NCI-H128 (cell line): ENCODE measurements at regions not wholly inside any gene's neighbourhood (a gene's known extent, or its start where the extent isn't known, plus 50 kb on each side); places are given as distances from the start of the nearest gene placed in this dataset.

ENCODE experiments used
- DNase-seq: peaks from one replicate; lab custom pipeline; 2025; ENCODE audit not compliant: unreplicated experiment; lab: John Stamatoyannopoulos, UW

DNA sequence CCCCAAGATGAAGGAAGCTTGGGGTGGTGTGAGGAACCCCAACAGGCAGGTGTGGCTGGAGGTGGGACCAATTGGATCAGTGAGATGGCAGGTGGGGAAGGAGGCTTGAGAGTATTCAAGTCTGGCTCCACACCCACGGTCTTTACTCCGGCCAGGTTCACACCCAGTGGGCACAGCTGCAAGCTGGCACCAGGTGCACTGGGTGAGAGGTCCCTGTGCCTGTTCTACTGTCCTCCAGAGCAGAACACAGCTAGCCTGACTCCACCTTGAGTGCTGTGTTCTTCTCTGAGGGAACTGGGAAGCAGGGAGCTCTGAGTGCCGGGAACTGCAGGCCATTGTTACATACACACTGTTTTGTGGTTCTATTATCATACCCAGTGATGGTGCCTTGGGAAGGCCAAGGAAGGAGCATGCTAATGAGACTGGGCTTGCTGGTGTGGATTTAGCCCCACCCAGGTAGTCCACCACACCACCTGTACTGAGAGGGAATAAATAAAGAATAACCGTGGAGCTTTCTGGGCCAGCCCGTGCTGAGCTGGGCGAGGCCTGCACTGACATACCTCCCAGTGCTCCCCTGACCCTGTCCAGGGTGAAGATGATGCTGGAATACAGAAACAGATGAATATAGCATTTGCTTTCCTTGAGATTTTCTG, 93.4 kb downstream of the ABHD5 start:
- no peak for DNase-seq

DNA sequence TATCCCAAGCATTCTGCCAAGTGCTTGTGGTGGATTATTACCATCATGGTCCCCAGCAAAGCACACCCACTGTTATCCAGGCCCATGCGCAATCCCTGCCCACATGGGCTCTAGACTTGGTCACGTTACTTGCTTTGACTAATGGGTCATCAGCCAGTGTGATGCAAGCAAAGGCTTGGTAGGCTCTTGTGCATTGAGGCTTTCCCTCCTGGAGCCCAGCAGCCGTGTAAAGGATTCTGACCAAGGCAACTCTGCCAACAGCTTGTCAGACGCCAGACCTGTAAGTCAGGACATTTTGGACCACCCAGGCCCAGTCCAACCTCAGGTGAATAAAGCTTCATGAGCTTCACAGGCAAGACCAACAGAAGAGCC, 93.9 kb downstream of the ABHD5 start:
- no peak for DNase-seq

DNA sequence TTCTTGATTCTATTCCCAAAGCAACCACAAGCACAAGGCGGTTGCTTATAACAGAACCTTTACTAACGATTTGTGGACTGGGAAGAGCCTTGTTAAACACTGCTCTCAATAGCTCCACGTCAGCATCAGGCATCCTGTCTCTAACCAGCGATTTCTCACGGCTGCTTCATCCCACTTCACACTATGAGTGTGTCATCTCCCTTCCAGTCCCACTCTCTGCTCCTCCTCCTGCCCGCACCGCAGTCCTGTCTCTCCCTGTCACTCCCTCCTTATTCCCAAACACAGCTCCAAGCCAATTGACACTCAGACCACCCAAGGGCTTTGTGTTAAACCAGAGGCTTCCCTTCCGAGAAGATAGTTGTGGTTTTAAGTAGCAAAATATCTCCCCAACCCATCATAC, 94.8 kb downstream of the ABHD5 start:
- no peak for DNase-seq

DNA sequence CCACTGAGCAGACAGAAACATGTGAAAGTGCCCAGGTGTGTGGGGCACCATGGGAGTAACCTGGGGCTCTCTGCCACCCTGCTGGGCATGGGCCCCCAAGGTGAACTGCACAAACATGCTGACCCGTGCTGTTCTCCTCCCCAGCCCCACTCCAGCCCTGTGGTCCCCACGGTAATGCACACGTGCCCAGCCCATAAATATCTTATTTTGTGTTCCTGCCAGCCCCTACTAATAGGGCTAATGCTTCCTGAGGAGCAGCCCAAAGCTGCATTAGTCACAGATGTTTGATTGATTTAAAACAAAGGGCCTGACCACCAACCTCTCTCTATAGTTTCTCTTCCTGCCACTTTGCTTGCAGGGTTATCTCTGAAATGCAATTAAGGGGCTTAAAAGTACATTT, 95.4 kb downstream of the ABHD5 start:
- DNase-seq = no peak

DNA sequence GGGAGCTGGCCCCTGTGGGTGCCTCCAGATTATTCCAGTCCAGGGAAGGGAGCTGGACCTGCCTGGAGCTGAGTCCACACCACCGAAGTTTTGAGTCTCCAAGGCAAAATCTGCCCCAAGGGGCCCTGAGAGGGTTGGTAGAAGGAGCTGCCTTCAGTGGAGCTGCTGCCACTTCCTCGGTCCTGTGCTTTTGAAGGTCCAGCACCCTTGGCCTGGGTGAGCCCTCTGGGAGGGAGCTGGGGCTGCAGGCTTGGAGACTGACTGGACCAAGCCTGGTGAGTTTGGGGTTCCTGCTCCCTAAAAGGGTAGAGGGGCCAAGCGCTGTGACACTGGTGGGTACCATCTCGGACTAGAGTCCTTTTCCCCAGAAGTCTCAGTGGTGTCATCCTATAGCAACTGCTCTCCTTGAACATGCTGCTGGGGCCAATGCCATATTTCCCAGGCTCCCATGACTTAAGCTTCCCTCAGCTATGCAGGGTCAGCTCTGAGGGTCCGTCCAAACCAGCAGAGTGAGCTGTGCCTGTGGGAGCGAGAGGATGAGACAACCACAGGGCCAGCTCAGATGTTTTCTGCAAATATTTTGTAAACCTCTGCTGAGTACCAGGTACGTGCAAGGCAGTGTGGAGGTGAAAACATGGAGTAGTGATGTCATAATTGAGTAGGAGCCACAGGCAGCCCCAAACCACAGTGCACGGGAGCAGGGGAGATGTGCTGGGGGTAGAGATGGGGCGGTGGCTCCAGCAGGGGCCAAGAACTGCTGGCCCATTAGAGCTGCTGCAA, 96.0 kb downstream of the ABHD5 start:
- DNase-seq = no peak

DNA sequence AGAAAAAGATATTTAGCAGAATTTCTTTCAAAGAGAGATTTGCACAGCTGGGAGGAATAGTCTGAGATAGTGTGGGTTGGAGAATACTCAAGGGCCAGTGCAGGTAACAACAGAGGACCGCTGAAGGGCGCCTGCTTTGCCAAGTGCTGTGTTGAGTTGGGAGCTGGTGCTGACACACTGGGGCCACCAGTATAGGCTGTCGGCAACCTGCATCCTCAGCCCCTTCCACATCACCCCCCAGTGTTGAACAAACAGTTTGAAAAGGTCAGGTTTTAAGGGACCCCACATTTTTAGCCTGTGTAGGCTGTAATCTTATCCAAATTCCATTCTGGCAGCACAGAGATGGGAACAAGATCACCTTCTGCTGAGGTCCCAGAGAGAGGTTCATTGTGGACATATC, 96.6 kb downstream of the ABHD5 start:
- no peak for DNase-seq

DNA sequence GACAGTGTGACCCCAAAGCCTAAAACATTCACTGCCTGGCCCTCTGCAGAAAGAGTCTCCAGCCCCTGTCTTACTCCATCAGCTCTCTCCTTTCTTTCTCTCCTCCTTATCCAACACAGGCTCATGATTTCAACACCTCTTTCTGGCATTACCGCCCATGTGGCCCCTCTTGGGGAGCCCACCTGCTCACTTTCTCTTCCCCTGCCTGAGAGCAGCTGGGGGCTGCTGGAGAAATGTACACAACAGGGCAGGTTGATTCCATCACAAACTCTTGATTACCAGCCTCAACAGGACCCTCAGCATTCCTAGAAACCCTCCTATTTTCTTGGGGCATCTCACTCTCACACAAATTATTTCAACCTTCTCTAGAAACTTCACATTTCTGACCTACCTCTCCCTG, 98.3 kb downstream of the ABHD5 start:
- no peak for DNase-seq

DNA sequence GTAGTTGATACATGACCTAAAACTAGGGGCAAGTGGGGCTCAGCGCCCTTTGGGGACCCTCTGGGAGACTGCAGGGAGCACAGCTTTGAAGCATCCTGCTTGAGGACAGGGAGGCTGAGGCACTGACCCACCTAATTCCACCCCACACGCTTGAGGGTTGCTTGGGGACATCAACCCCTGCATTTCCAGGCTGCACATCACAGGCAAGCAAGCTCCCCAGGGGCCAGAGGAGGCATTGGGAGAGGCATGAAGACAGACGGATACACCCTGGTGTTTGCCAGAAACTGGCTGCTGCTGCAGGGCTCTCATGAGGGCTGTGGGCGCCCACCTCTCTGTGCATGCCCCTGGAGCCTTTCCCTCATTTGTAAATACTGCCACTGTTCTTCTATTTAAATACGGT, 99.3 kb downstream of the ABHD5 start:
- DNase-seq = no peak

DNA sequence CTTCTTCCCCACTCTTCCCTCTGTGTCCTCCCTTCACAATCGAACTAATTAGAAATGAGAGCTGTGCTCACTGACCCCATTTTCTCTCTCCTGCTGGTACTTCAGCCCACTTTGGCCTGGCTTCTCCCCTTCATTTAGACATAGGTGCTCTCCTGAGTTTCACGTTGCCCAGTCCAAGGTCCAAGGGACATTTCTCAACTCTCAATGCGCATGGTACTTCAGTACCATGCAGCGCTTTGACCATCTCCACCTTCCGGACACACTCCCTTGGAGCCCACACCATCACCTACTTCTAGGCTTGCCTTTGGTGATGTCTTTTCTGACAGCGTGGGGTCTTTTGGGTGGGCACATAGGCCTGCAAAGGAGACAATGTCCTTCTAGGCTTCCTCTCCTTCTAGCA, 99.7 kb downstream of the ABHD5 start:
- DNase-seq = no peak

DNA sequence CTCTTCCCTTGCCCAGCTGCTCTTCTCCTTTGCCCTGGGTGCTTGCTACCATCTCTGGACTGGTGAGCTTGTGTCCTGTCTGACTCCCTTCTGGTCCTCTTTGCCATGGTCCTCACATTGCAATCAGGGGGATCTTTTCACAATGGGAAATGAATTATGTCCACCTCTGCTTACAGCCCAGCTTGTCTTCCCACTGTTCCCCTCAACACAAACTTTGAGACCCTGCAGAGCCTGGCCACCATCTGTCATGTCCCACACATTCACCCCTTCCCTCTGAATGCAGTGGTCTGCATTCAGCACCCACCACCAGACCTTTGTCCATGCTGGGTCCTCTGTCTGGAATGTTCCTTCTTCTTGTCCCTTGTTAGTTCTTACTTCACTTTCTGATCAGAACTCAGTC, 100.5 kb downstream of the ABHD5 start:
- no peak for DNase-seq

DNA sequence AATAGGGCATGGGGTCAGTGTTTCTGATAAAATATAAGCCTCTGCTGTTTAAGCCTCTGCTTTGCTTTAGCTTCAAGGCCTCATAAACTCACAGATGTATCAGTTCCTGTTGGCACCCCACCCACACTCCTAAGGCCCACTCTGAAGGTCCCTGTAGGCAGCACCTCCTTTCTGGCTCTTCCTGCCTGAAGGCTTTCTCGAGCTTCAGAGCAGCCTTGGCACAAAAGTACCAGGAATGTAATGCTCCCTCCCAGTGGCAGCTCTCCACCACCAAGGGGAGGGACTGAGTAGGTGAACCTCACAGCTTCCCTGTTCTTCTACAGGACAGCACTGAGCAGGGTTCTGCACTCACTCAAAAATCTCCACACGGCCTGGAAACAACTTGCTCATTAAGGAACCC, 102.2 kb downstream of the ABHD5 start:
- DNase-seq = no peak

DNA sequence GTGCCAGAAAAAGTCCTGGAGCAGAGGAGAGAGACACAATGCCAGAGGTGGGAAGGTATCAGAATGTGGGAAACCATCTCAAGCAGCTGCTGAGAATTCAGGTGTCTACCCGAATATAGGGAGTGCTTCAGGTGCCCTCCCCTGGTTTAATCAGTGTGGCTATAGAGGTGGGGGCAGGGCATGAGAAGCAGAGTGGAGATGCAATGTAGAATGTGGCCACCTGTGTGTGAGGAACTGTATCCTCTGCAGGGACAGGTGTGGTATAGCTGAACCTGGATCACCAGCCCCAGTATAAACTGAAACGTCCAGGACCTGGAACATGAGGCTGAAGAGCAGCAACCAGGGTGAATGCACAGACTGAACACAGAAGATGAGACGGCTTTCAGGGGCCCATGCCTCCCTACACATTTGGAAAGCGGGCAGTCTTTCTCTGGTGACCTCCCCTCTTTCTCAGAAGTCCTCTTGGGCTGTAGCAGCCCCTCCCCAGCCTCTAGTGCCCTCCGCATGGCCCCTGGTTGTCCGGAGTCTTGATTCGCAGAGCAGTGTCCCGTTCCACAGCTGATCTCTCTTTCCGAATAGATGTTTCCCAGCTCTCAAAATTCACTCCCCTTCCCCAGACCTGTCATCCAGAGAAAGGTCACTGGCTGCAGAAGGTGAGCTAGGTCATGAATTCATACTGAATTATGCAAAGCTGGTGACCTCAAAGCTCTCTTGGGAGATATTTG, 103.1 kb downstream of the ABHD5 start:
- DNase-seq = no peak

DNA sequence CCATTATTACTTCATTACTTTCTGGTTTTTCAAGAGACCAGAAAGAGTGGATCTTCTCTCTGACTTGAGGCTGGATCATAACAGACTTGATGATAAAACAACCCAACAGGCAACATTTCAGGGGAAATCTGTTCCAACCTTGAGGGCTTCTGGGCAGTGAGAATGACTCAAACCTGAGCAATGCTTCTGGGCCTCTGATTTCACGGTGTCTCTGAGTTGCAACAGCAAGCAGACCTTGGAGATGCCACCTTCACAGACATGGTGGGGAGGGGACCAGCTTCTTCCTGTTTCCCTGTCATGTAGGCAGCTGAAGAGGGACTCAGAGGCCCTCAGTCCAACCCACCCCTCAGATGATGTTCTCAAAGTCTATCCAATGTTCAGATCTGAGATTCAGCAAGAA, 104.0 kb downstream of the ABHD5 start:
- no peak for DNase-seq

DNA sequence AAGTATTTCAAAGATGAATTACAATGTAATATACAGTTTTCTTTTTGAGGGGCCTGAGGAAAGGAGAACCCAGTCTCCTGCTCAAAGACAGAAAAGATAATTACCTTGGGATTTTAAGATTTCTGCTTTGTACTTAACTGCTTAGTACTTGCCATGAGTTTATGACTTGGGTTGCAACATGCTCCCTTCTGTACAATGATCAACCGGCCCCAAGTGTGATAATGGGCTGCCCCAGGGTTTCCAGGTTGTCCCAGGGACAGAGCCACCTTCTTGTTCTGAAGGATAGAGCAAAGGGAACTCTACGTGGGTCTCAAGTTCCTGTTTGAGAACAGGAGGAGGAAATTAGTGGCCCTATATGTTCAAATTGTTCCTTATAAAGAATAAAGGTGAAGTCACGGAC, 104.8 kb downstream of the ABHD5 start:
- DNase-seq = no peak

DNA sequence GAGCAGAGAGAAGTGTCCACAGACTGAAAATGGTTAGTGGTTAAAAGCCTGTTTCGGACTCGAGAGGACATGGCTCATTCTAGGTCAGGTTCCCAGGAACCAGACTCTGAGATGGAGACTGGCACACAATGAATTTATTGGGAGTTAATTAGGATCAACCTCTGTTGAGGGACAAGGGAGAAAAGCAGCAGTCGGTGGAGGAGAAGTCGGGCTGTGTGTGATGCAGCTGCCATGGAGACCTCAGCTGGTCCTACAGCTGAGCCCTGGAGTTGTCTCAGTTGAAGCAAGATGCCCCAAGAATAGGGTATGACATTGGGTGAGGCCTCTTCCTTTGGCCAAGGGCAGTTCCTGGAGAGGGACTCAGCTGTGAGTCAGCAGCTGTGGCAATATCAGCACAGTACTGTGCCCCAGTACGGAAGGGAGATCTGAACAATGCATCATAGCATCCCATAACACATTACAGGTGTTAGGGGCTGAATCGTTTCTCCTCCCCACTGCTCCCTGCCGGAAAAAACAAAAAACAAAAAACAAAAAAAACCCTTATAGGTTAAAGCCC, 105.4 kb downstream of the ABHD5 start:
- DNase-seq = no peak

DNA sequence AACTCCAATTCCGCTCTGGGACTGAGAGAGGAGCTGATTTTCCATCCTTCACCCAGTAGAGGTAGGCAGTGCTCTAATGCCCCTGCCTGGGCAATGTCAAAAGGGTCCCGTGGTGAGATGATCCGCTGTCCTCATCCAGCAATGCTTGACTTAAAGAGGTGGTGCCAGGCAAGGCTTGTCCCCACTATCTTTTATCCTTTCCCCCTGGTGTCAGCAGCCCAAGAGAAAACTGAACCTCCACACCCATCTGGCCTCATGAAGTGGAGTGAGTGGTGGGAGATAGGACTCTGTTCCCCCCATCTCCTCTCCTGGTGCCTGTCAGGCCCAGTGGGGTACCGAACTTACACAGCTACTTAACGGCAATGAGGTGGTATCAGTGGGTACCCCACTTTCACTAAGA, 107.1 kb downstream of the ABHD5 start:
- no peak for DNase-seq

DNA sequence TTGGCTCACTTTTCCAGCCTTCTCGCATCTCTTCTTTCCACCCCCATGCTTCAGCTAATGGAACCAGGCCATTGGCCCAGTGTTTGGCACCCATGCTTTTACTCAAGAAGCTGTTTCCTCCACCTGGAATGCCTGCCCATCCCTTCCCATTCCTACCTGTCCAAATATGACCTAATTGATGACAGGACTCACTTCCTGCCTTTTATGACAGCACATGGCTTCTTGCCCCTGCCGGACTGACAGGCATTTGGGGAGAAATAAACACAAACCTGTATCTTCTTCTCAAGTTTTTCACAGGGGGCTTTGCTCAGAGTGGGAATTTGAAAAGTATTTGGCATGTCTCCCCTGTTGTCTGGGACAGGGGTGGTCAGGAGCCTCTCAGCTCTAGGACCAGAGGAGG, 120.1 kb downstream of the ABHD5 start:
- DNase-seq = no peak

DNA sequence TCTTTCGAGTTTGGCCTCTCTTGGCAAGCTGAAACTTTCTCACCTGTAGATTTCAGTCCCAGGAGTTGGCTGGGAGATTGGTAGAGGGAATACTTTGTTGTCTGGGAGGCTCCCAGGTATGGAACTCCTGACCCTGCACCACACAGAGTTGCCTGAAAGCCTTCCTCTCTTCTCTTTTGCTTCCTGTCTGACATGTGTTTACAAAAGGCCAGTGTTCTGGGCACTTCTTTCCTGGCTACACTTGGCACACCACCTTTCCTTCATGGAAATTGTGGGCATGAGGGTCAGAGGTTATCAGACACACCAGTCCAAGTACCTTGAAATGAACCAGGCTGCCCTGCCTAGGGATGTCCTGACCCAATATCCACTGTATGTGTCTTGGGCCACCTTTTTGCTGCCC, 123.7 kb downstream of the ABHD5 start:
- no peak for DNase-seq

DNA sequence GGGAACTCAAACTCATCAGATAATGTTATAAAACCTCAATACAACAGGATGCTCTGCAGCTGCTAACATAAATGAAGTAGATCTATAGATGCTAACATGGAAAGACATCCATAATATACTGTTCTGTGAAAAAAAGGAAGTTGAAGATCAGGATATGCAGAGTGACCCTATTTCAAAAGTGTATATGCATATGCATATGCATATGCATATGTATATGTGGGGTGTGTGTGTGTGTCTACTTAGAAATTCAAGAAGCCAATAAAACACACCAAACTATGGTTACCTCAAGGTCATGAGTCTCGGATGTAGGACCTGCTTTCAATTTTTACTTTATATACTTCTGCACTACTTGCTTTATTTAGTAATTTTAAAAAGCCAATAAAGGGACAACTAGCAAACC, 125.6 kb downstream of the ABHD5 start:
- DNase-seq = no peak

DNA sequence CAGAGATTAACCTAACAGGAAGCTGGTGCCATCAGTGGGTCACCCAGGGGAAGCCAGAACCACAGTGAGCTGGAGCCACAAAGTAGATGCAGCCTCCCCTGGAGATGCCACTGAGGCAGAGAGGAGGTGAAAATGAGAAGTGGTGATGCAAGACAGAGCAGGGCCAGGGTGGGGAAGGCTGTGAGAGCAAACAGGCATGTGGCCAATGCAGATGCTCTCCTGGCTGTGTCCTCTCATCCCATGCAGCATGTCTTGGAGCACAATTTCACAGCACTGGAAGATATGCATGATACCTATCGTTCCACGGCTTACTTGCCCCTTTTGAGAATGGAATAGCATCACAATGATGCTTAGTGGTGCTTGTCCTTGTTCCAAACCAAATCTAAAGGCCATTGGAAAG, 126.3 kb downstream of the ABHD5 start:
- no peak for DNase-seq

DNA sequence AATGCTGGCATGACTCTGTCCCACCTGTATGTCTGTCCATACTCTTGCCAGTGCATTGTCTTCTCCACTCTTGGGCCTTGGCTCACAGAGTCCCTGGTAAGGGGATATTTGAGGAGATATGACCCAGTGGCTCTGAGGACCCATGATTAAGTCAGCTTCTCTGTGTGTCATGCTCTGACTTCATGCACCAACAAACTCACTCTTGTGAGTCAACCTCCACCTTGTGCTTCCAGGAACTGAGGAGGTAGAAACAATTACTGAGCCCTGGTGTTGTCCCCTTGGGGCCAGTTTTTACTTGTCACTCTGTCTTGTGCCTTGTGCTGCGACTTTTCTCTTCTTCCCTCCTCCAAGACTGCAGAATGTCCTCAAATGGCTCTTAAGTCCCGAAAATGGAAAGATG, 127.1 kb downstream of the ABHD5 start:
- DNase-seq = no peak

DNA sequence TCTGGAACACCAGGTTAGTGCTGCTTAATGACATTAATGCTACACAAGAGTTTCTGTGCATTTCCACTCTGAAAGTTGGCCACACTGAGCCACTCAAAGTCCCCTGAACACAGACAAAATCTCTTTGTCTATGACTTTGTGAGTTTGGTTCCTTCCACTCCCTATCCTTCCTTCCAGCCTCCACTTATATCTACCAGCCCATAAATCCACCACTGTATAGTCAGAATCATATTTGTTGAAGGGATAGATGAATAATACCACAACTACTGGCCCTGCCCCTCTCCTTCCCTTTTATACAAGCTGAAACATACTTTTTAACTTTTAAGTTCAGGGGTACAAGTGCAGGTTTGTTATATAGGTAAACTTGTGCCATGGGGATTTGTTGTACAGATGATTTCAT, 127.5 kb downstream of the ABHD5 start:
- DNase-seq = no peak
